Dermis blood vessel endothelial cell (primary cell): ENCODE measurements at regions not wholly inside any gene's neighbourhood (a gene's known extent, or its start where the extent isn't known, plus 50 kb on each side); places are given as distances from the start of the nearest gene placed in this dataset.
"Not testable (repeated sequence)": the region's sequence is repeated elsewhere in the genome, so short reads cannot be mapped to it uniquely, and the experiment has no call there.

Experiments
- DNase-seq: peaks from one replicate; pipeline ENCODE4 v3.0.0; 2010

DNA sequence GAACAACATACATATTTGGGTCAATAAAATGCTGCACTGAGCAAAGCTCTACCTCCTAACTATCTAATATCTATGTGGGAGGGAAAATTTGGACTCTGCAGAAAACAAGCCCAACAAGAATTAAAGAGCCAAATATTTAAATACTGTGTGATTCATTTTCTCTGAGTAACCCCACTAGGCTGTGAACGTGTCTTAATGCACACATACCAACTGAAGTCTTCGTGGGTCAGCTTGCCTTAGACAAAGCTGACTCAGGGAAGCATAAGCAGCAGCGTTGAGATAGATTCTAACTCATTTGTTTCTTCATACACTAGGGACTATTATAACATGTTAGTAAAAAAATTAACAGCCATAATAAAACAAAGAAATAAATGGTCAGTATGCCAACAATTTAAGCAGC lies 114.3 kb downstream of the GJA1 start:
- no peak for DNase-seq

- DNase-seq = no peak
These were observed 115.1 kb downstream of the GJA1 start for GRCh38 chr6:121550491-121551010.

GRCh38 chr6:121555201-121555600 lies 119.8 kb downstream of the GJA1 start:
- no peak for DNase-seq

DNA sequence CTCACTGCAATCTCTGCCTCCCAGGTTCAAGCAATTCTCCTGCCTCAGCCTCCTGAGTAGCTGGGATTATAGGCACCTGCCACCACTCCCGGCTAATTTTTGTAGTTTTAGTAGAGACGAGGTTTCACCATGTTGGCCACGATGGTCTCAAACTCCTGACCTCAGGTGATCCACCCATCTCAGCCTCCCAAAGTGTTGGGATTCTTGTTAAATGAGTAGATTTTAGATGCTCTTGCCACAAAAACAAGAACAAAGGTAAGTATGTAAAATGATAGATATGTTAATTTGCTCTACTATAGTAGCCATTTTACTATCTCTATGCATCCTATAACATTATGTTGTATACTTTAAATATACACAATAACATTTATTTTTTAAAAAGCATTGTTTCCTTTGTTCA lies 120.7 kb downstream of the GJA1 start:
- not testable (repeated sequence) for DNase-seq

GRCh38 chr6:121557146-121557940 lies 121.9 kb downstream of the GJA1 start:
- DNase-seq = peak; percentile 2

- DNase-seq = no peak
These were observed 124.3 kb downstream of the GJA1 start for GRCh38 chr6:121559611-121560269.

GRCh38 chr6:121560476-121560875 lies 125.0 kb downstream of the GJA1 start:
- DNase-seq = no peak

DNA sequence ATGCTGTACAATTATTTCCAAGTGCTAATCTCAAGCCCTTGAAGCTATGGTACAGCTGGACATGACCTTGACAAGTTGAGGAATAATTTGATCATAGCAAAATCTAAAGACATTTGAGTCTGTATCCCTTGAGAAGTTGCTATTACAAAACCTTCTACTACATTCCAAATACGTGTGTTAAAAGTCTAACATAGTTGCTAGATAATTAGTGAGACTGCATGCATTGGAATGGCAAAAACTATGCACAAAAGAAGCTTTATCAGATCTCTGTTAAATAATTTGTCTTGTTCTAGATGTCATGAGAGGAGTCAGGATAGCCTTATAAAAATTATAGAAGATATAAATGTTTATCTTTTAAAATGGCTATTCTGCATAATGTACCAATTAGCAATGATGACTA lies 127.8 kb downstream of the GJA1 start:
- no peak for DNase-seq

GRCh38 chr6:121564529-121564928 lies 129.1 kb downstream of the GJA1 start:
- not testable (repeated sequence) for DNase-seq

GRCh38 chr6:121571455-121571854 lies 136.0 kb downstream of the GJA1 start:
- DNase-seq = no peak

DNA sequence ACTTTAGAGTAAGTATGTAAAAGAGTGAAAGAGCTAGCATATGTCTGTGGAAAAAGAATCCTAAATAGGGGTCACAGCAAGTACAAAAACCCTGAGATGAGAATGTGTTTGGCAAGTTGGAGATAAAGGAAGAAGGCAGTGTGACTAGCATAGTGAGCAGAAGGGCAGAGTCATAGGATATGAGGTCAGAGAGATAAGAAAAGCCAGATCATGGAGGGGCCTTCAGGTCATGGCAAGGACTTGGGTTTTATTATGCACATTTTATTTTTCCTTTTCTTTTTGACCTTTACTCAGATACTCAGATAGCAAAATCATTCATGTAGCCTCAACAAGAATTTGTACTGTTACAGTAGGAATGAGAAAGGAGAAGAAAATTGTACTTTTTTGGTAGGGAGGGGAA lies 138.0 kb downstream of the GJA1 start:
- peak; percentile 49 for DNase-seq

GRCh38 chr6:121578216-121578615 lies 142.8 kb downstream of the GJA1 start:
- no peak for DNase-seq

DNA sequence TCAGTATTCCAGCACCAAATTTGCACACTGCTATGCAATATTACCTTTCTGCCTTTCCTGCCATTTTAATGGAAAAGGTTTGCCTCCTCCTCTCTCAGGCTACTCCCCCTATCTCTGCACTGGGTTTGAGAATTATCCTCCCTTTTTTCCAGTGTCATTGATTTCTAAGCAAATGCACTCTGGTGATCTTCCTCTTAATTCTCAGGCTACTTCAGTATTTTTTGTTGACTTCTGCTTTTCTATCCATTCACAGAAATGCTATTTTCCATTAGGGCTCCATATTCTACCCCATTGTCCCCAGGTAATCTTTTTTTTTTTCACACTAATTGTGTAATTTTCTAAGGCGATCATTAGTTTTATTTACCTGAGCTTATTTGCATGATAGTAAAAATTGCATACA lies 144.0 kb downstream of the GJA1 start:
- DNase-seq = no peak

GRCh38 chr6:121581327-121581726 lies 145.9 kb downstream of the GJA1 start:
- no peak for DNase-seq

DNA sequence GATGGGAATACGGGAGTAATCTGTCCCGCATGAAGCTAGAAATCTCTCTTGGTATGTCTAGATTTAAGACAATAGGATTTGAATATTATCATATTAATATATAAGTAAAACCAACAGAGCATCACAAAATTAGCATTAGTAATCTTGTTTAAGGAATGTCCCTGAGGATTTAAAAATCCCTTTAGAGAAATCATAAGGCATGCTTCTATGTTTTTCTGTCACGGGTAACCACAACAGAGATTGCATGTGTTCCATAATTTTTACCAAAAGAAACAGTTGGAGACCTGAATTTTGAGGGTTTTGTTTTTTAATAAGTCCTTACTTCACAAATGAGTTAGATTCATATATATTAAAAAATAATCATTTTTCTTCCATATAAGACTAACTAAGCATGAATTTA lies 146.8 kb downstream of the GJA1 start:
- no peak for DNase-seq

DNA sequence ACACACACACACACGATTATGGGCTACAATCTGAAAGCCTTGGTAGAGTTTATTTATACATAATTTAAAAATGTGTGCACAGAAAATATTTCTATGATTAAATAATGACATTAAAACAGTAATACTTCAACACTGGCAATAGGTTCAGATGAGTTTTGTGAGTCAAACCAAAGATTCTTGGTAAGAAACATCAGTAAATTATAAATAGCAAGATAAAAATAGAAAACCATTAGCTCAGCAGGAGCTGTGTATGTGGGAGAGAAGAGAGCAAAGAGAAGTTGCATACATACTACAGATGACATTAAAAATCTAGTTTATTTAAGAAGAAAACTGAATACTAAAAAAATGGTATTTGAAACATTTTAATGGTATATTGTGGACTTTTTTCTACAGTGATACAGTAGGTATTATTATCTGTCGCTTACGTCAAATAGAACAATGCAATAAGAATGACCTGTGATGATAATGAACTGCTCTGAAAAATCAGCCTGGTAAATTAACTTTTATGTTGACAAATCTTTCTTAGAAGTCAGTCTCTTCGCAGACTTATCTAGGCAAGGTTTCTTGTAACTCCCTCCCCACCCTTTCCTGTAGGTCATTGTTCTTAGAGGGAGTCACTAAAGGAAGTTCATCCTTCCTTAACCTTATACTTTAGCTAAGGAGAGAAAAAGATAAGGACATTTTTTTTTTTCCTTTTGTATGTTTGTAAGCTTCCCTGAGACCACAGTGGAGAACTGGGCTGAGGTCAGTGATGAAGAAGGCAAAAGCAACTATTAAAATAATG lies 149.3 kb downstream of the GJA1 start:
- DNase-seq = peak; percentile 22

DNA sequence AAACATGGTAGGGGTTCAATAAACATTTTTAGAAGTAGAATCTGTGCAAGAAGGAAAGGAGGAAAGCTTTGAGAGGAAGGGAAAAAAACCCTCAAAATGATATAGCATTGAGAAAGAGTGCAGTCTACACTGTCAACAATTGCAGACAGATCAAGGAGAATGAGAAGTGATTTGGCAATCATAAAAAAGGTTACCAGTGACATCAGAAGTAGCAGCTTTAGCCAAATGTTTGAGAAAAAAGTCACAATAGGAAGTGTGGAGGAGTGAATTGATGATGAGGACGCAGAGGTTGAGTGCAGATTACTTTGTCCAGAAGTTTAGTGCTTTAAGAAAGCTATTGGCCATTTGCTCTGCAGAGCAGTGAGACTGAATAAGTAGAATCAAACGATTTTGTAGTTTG lies 155.0 kb downstream of the GJA1 start:
- DNase-seq = peak; percentile 2

GRCh38 chr6:121590916-121591315 lies 155.5 kb downstream of the GJA1 start:
- DNase-seq = peak; percentile 4

GRCh38 chr6:121592261-121592935 lies 157.0 kb downstream of the GJA1 start:
- no peak for DNase-seq

DNA sequence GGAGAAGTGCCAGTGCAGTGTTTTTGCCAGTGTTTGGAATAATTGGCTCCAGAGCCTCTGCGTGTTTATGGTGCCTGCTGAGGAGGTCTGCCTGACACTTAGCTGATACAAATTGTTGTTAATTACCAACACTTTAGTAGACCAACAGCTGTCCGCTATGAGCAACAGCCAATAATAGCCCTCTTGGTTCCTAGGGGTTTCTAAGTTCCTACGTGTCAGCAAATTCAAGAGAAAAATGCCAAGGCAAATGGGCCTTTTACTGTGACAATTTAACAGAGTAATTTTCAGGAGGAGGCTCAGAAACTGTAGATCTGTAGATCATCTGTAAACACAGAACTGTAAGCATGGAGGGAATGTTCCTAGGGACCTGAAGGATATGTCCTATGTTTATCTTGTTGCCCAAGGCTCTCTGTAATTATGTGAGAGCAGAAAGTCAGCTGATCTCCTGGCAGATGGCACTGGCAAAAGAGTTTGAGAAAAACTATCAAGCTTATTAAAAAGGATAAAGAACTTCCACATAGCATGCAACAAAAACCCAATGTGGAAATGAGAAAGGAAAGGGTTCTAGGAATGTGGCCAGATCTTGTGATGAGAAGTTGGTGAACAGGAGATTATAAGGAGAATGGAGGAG lies 157.7 kb downstream of the GJA1 start:
- DNase-seq = no peak

- DNase-seq = no peak
These were observed 158.6 kb downstream of the GJA1 start for GRCh38 chr6:121594053-121594452.

- DNase-seq = no peak
These were observed 160.2 kb downstream of the GJA1 start for GRCh38 chr6:121595646-121596045.
